GM06990 (cell line): ENCODE measurements at regions not wholly inside any gene's neighbourhood (a gene's known extent, or its start where the extent isn't known, plus 50 kb on each side); places are given as distances from the start of the nearest gene placed in this dataset.
A peak's percentile ranks its signal among the peaks of the same experiment; 100 is the strongest.

Experiments
- DNase-seq: peaks from one replicate; pipeline ENCODE4 v3.0.0-alpha.2; 2011; ENCODE audit not compliant: insufficient read length; ENCODE audit errors: extremely low read depth
- H3K27me3 ChIP-seq: replicated peaks from 2 replicates; pipeline ENCODE4 v1.6.0; 2011; ENCODE audit warnings: low read length; ENCODE audit not compliant: control insufficient read depth, insufficient read depth
- H3K36me3 ChIP-seq: 2 replicates; pipeline ENCODE4 v1.5.1; 2011; ENCODE audit warnings: low read length; ENCODE audit not compliant: control insufficient read depth, insufficient read depth
- H3K4me3 ChIP-seq: replicated peaks from 2 replicates; pipeline ENCODE4 v1.5.1; 2011; ENCODE audit warnings: low read depth, mild to moderate bottlenecking, control low read depth, low read length
- TF ChIP-seq, protein P1 (sequence below): IDR thresholded peaks from 2 replicates; pipeline ENCODE4 v1.5.1; 2011; ENCODE audit warnings: low read length, control low read depth, mild to moderate bottlenecking, inconsistent platforms; ENCODE audit not compliant: insufficient read depth, poor library complexity, severe bottlenecking

DNA sequence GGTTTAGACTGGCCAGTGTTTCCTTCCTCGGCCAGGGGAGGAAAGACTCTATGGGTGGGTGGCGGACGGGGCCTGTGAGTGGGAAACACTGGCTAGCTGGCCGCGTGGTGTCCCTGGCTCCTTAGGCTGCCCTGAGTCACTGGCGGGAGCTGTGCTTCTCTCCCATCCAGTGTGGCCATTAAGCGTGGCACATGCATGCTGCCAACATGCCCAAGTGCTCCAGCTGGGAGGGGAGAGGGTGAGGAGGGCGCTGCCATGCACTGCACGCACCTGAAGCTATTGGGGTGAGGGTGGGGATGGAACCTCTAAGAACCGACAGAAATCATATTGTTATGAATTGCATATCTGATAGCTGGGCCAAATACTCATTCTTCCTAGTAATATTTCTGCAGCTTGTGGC lies 270.8 kb downstream of the CALCRL start:
- H3K36me3 ChIP-seq: no peaks in the 10 kb centered on the region
- no peak overlapping the region for H3K4me3 ChIP-seq
- DNase-seq: no peak
- H3K27me3 ChIP-seq: no peaks in the 10 kb centered on the region; the same call in 1 of the 2 replicates
- TF ChIP-seq, protein P1, sequence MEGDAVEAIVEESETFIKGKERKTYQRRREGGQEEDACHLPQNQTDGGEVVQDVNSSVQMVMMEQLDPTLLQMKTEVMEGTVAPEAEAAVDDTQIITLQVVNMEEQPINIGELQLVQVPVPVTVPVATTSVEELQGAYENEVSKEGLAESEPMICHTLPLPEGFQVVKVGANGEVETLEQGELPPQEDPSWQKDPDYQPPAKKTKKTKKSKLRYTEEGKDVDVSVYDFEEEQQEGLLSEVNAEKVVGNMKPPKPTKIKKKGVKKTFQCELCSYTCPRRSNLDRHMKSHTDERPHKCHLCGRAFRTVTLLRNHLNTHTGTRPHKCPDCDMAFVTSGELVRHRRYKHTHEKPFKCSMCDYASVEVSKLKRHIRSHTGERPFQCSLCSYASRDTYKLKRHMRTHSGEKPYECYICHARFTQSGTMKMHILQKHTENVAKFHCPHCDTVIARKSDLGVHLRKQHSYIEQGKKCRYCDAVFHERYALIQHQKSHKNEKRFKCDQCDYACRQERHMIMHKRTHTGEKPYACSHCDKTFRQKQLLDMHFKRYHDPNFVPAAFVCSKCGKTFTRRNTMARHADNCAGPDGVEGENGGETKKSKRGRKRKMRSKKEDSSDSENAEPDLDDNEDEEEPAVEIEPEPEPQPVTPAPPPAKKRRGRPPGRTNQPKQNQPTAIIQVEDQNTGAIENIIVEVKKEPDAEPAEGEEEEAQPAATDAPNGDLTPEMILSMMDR: no peak

DNA sequence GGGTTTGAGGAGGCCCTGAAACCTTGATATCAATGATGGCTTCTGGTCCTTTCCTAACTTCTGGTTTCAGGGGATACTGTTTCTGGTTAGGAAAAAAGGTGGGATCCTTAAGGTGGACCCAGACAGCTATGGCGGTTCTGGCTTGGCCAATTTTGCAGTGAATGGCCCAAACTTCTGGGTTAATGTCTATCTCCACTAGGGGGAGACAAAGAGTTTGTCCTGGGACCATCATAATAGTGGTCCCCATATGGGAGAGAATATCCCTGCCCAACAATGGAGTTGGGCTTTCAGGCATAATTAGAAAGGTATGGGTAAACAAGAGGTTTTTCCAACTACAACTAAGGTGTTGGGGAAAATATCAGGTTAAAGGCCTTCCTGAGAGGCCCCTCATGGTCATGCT lies 273.5 kb downstream of the CALCRL start:
- Histone ChIP-seq H3K36me3 (no peaks in the 10 kb centered on the region), H3K27me3 (no peaks in the 10 kb centered on the region; the same call in 1 of the 2 replicates), H3K4me3 (no peak overlapping the region)
- TF ChIP-seq, protein P1: peak; percentile 46
- DNase-seq: no peak

DNA sequence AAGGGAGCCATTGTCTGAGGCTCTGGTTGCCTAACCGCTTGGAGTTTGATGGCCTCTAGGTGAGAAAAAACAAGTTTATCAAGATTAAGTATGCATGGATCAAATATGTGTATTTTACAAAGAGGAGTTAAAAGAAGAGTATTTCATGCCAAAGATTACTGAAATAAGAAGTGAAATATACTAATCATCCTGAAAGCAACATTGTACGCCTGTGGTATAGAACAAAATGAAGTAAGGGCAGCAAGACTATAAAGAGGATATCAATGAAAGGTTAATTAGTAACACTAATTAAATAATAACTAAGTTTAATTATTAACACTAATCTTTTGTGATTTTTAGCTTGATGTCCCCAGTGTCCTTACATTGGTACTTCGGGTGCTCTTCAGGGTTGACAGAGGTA lies 276.7 kb downstream of the CALCRL start:
- Histone ChIP-seq H3K36me3 (no peaks in the 10 kb centered on the region), H3K27me3 (no peaks in the 10 kb centered on the region), H3K4me3 (no peak overlapping the region)
- DNase-seq: no peak
- TF ChIP-seq, protein P1: no peak

DNA sequence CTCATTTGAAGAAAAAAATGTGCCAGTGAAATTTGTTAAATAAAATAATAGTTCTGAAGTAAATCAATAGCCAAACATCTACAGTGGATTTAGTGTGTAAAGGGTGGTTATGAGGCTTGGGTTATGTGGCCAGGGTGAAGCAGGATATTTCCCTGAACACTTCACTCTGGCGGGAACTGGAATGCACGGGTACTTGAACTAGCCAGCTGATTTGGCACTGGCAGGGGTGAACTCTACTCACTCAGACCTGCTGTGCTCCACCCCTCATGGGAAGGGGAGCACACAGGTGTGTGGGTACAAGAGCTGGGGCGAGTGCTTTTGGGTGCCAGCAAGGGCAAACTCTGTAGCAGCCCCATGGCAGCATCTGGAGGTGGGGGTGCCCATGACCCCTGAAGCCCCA lies 278.2 kb downstream of the CALCRL start:
- H3K4me3 ChIP-seq: no peak overlapping the region
- DNase-seq: no peak
- no peaks in the 10 kb centered on the region for H3K36me3 ChIP-seq
- no peaks in the 10 kb centered on the region for H3K27me3 ChIP-seq
- TF ChIP-seq, protein P1: no peak

DNA sequence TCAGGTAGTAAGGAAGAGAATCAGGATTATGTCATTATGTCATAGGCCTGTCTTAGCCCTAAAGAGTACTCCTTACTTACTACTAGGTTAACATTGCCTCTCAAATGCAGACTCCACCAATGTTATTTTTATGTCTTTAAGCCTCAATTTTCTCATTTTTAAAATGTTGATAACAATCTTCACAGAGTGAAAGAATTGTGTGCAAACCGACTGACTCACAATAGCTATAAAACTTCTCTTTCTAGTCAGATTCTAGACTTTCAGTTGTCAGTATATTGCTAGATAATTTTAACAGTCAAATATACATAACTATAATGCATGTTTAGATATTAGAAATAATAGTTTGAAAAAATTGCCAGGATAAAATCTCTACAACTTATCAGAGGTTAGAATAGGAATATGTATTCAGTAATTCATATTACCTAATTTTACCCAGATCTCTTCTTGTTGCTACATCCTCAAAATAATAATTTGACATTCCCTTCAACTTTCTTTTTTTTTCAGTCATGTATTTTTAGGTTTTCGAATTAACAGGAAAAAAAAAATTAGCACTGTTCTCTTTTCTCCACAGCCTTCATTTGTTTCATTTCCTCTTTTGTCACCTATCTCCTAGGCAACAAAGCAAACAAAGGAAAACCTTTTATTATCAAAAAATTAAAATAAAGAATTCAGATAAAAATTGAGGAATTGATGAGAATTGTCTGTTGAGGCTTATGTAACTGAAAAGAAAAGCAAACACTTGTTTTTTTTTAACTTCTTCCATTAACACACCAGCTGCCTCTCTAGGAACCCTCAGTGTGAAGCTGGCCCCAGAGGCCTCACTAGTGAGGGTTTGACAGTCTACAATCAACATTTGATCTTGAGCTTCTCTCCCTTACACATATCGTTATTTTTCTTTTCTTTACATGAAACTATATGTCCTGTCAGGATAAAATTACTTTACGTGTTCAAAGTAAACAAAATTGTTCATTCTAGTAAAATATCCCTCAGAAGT lies 279.0 kb downstream of the CALCRL start:
- H3K36me3 ChIP-seq: no peaks in the 10 kb centered on the region
- no peak overlapping the region for H3K4me3 ChIP-seq
- no peaks in the 10 kb centered on the region for H3K27me3 ChIP-seq
- peak; percentile 65 for DNase-seq
- TF ChIP-seq, protein P1: no peak
